H1 (cell line): ENCODE measurements at regions not wholly inside any gene's neighbourhood (a gene's known extent, or its start where the extent isn't known, plus 50 kb on each side); places are given as distances from the start of the nearest gene placed in this dataset.

ENCODE experiments used
- FOSL1 ChIP-seq: IDR thresholded peaks from 2 replicates; pipeline ENCODE4 v1.6.1; 2011; ENCODE audit warnings: mild to moderate bottlenecking, low read depth, low read length, moderate library complexity; ENCODE audit not compliant: insufficient read depth
- SAP30 ChIP-seq: fragments of 300-600 bp; sonication (generic); IDR thresholded peaks from 2 replicates; pipeline ENCODE4 v1.7.1; 2012; ENCODE audit warnings: low read length, moderate library complexity, mild to moderate bottlenecking, inconsistent platforms; ENCODE audit not compliant: insufficient read depth, insufficient replicate concordance

DNA sequence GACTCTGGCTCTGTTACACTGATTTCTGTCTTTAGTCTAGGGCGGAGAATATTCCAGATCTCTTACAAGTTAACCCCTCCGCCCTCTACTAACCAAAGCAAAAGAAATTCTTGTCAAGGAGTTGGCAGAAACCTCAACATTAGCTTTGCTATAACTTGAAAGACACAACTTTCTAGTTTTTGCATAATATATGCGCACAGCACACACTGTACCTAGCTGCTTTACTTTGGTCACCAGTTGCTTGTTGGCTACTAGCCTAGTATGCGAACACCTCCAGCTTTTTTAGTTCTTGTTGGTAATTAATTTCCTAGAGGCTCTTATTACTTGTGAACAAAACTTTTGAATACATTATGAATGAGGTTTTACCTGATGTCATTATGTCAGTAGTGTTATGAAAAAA, 348.8 kb upstream of the C2CD4B start (continued):
- TF ChIP-seq SAP30 (no peak), FOSL1 (no peak)
